OCI-LY3 (cell line): ENCODE measurements at regions not wholly inside any gene's neighbourhood (a gene's known extent, or its start where the extent isn't known, plus 50 kb on each side); places are given as distances from the start of the nearest gene placed in this dataset.
"Not testable (repeated sequence)": the region's sequence is repeated elsewhere in the genome, so short reads cannot be mapped to it uniquely, and the experiment has no call there.

Source experiments
- CTCF ChIP-seq: fragments of 200-600, 300-600 bp; sonication (generic); IDR thresholded peaks from 2 replicates; pipeline ENCODE4 v1.5.1; 2014; ENCODE audit warnings: antibody characterized with exemption, low read length, low read depth
- EZH2phosphoT487 ChIP-seq: fragments of 200-600 bp; shearing (Covaris generic); IDR thresholded peaks from 2 replicates; pipeline ENCODE4 v1.6.1; 2018; ENCODE audit warnings: antibody characterized with exemption, mixed run types, low read depth

GRCh38 chr4:158407961-158408360 lies 113.7 kb upstream of the RXFP1 start:
- TF ChIP-seq CTCF, EZH2phosphoT487: not testable (repeated sequence)
